AG09309 (cell line): ENCODE measurements at regions not wholly inside any gene's neighbourhood (a gene's known extent, or its start where the extent isn't known, plus 50 kb on each side); places are given as distances from the start of the nearest gene placed in this dataset.

Experiments used
- DNase-seq: peaks from one replicate; pipeline ENCODE4 v3.0.0-alpha.2; 2010; ENCODE audit warnings: low read depth
- H3K4me3 ChIP-seq: 2 replicates; pipeline ENCODE4 v1.5.1; 2011; ENCODE audit warnings: mild to moderate bottlenecking, low read depth, low read length, moderate library complexity; ENCODE audit not compliant: control insufficient read depth
- CTCF ChIP-seq: IDR thresholded peaks from 2 replicates; pipeline ENCODE4 v1.5.1; 2011; ENCODE audit warnings: mild to moderate bottlenecking, low read depth, low read length, inconsistent platforms; ENCODE audit not compliant: insufficient read depth, control insufficient read depth; ENCODE audit errors: missing control alignments

GRCh38 chr2:14255135-14255820 lies 377.2 kb upstream of the LRATD1 start:
- H3K4me3 ChIP-seq: no peak overlapping the region
- no peak for DNase-seq
- no peak for TF ChIP-seq CTCF

- no peak overlapping the region for H3K4me3 ChIP-seq
- DNase-seq: no peak
- TF ChIP-seq CTCF: no peak
Measured at GRCh38 chr2:14256890-14257289, 375.6 kb upstream of the LRATD1 start.

- no peak for DNase-seq
- no peak for TF ChIP-seq CTCF
- H3K4me3 ChIP-seq: no peak overlapping the region
Measured at GRCh38 chr2:14257801-14258507, 374.6 kb upstream of the LRATD1 start.

GRCh38 chr2:14261771-14262170 lies 370.7 kb upstream of the LRATD1 start:
- no peak for DNase-seq

GRCh38 chr2:14263053-14263452 lies 369.5 kb upstream of the LRATD1 start:
- H3K4me3 ChIP-seq: no peak overlapping the region
- DNase-seq: no peak
- no peak for TF ChIP-seq CTCF

More at GRCh38 chr2:14261771-14262170, 370.7 kb upstream of the LRATD1 start:
- TF ChIP-seq CTCF: no peak
- H3K4me3 ChIP-seq: no peak overlapping the region

GRCh38 chr2:14270036-14270582 lies 362.4 kb upstream of the LRATD1 start:
- no peak for DNase-seq
- TF ChIP-seq CTCF: no peak
- no peak overlapping the region for H3K4me3 ChIP-seq
